ENCODE measurements at regions not wholly inside any gene's neighbourhood (a gene's known extent, or its start where the extent isn't known, plus 50 kb on each side); places are given as distances from the start of the nearest gene placed in this dataset.

- Histone ChIP-seq H3K27ac (replicated peaks in 1 of 4) (no peak overlapping the region), H3K9me3 (no peaks in the 10 kb centered on the region), H3K4me1 (peaks cover 8 to 26% (median 18%) of the 10 kb centered on the region in 4 donors), H3K27me3 (no peaks in the 10 kb centered on the region), H3K36me3 (no peaks in the 10 kb centered on the region), H3K4me3 (no peak overlapping the region)
- intact Hi-C loops (cut with DNase I) = no loop called here
- no peak for DNase-seq (ENCODE audit: extremely low spot score)
- no peak for TF ChIP-seq POLR2A (IDR thresholded peaks at IDR 0.05; ENCODE audit: low read depth)
- no peak for TF ChIP-seq POLR2AphosphoS5 (IDR thresholded peaks at IDR 0.05)
- TF ChIP-seq CTCF (IDR thresholded peaks at IDR 0.05) = no peak
- TF ChIP-seq EP300 (IDR thresholded peaks at IDR 0.05) = no peak
Observed at GRCh38 chr12:67810166-67810565, 161.6 kb downstream of the DYRK2 start.

GRCh38 chr12:67811437-67812361 lies 163.2 kb downstream of the DYRK2 start:
- intact Hi-C loops (cut with DNase I) = no loop called here
- DNase-seq (ENCODE audit: extremely low spot score) = no peak
- no peak overlapping the region for H3K27ac ChIP-seq (replicated peaks in 1 of 4)
- no peak overlapping the region for H3K4me3 ChIP-seq
- TF ChIP-seq POLR2A (IDR thresholded peaks at IDR 0.05; ENCODE audit: low read depth) (no peak), CTCF (IDR thresholded peaks at IDR 0.05) (no peak), EP300 (IDR thresholded peaks at IDR 0.05) (no peak), POLR2AphosphoS5 (IDR thresholded peaks at IDR 0.05) (no peak)
- H3K4me1 ChIP-seq = peaks cover 8 to 23% (median 18%) of the 10 kb centered on the region in 4 donors
- peaks cover 0 to 7% (median 3%) of the 10 kb centered on the region in 4 donors for H3K9me3 ChIP-seq
- H3K27me3 ChIP-seq = no peaks in the 10 kb centered on the region
- 96% methylated on average over 1 of the region's 1 CpG for whole genome bisulfite sequencing
- no peaks in the 10 kb centered on the region for H3K36me3 ChIP-seq

GRCh38 chr12:67813456-67813904 lies 164.9 kb downstream of the DYRK2 start:
- DNase-seq (ENCODE audit: extremely low spot score) = no peak
- Histone ChIP-seq H3K36me3 (no peaks in the 10 kb centered on the region), H3K9me3 (peaks cover 0 to 7% (median 3%) of the 10 kb centered on the region in 4 donors), H3K4me3 (no peak overlapping the region), H3K27me3 (no peaks in the 10 kb centered on the region), H3K4me1 (peaks cover under 1 to 8% (median 3%) of the 10 kb centered on the region in 4 donors), H3K27ac (replicated peaks in 1 of 4) (no peak overlapping the region)
- intact Hi-C loops (cut with DNase I) = no loop called here
- 47% methylated on average over 4 of the region's 4 CpGs for WGBS
- no peak for TF ChIP-seq POLR2A (IDR thresholded peaks at IDR 0.05; ENCODE audit: low read depth)
- TF ChIP-seq EP300 (IDR thresholded peaks at IDR 0.05) = no peak
- no peak for TF ChIP-seq CTCF (IDR thresholded peaks at IDR 0.05)
- TF ChIP-seq POLR2AphosphoS5 (IDR thresholded peaks at IDR 0.05) = no peak

- Histone ChIP-seq H3K36me3 (no peaks in the 10 kb centered on the region), H3K4me1 (peaks cover 3 to 20% (median 11%) of the 10 kb centered on the region in 4 donors), H3K9me3 (peaks cover 0 to 7% (median 3%) of the 10 kb centered on the region in 4 donors), H3K27me3 (no peaks in the 10 kb centered on the region), H3K27ac (replicated peaks in 1 of 4) (no peak overlapping the region), H3K4me3 (no peak overlapping the region)
- WGBS = 96% methylated on average over 2 of the region's 2 CpGs
- no peak for TF ChIP-seq EP300 (IDR thresholded peaks at IDR 0.05)
- TF ChIP-seq POLR2A (IDR thresholded peaks at IDR 0.05; ENCODE audit: low read depth) = no peak
- no peak for TF ChIP-seq POLR2AphosphoS5 (IDR thresholded peaks at IDR 0.05)
- TF ChIP-seq CTCF (IDR thresholded peaks at IDR 0.05) = no peak
- intact Hi-C loops (cut with DNase I) = no loop called here
- no peak for DNase-seq (ENCODE audit: extremely low spot score)
Observed at GRCh38 chr12:67816269-67816668, 167.7 kb downstream of the DYRK2 start.

Data from esophagus muscularis mucosa (tissue), 4 donors.